CD4-positive, alpha-beta memory T cell (primary cell): ENCODE measurements at regions not wholly inside any gene's neighbourhood (a gene's known extent, or its start where the extent isn't known, plus 50 kb on each side); places are given as distances from the start of the nearest gene placed in this dataset.

Experiments
- CTCF ChIA-PET: fragments of 350-600 bp; sonication (Branson Sonifier 250); formaldehyde crosslinking; loops from one replicate; lab custom pipeline; 2021; ENCODE audit warnings: inconsistent platforms; ENCODE audit not compliant: partially characterized antibody; lab: Charles Lee
- POLR2A ChIA-PET: fragments of 350-600 bp; sonication (Branson Sonifier 250); formaldehyde crosslinking; loops from one replicate; lab custom pipeline; 2021; ENCODE audit not compliant: partially characterized antibody; lab: Charles Lee
- DNase-seq, 5 donors: peaks; one replicate each; pipeline versions ENCODE4 v3.0.0 to v3.0.0-alpha.2; 2020 to 2022; ENCODE audit warnings: mixed read lengths in 1 of 5
- H3K27ac ChIP-seq: one replicate; pipeline ENCODE4 v1.7.0; 2013; ENCODE audit warnings: low read depth, low read length
- H3K27me3 ChIP-seq: 2 replicates; pipeline ENCODE4 v1.7.0; 2013; ENCODE audit warnings: mild to moderate bottlenecking, low read length, moderate library complexity; ENCODE audit not compliant: insufficient read depth
- H3K36me3 ChIP-seq: 2 replicates; pipeline ENCODE4 v1.7.0; 2013; ENCODE audit warnings: mild to moderate bottlenecking, low read length, moderate library complexity; ENCODE audit not compliant: insufficient read depth
- H3K4me1 ChIP-seq: 2 replicates; pipeline ENCODE4 v1.7.0; 2013; ENCODE audit warnings: mild to moderate bottlenecking, low read length, moderate library complexity; ENCODE audit not compliant: insufficient read depth
- H3K4me3 ChIP-seq, 2 donors: one replicate each; pipeline ENCODE4 v1.7.0; 2013; ENCODE audit warnings: low read length in 2 of 2, mild to moderate bottlenecking in 1 of 2
- H3K9me3 ChIP-seq, 2 donors: one replicate each; pipeline ENCODE4 v1.7.0; 2013; ENCODE audit warnings: low read length in 2 of 2, control low read depth in 1 of 2; ENCODE audit not compliant: control insufficient read depth in 1 of 2
- H3K27ac Mint-ChIP-seq, 7 donors: one replicate each; pipeline ENCODE4 v1.8.0; 2020 to 2021; ENCODE audit warnings: mixed read lengths in 7 of 7, mild to moderate bottlenecking in 6 of 7, inconsistent platforms in 3 of 7, moderate library complexity in 3 of 7
- H3K27me3 Mint-ChIP-seq, 2 donors: one replicate each; pipeline ENCODE4 v1.8.0; 2020 to 2021; ENCODE audit warnings: mixed read lengths in 2 of 2
- H3K36me3 Mint-ChIP-seq, 2 donors: one replicate each; pipeline ENCODE4 v1.8.0; 2020 to 2021; ENCODE audit warnings: mixed read lengths in 2 of 2, inconsistent platforms in 1 of 2, mild to moderate bottlenecking in 1 of 2
- H3K4me1 Mint-ChIP-seq, 4 donors: one replicate each; pipeline ENCODE4 v1.8.0; 2020 to 2021; ENCODE audit warnings: mixed read lengths in 4 of 4, mild to moderate bottlenecking in 1 of 4
- H3K4me3 Mint-ChIP-seq, 8 donors: one replicate each; pipeline ENCODE4 v1.8.0; 2020 to 2021; ENCODE audit warnings: mixed read lengths in 8 of 8, mild to moderate bottlenecking in 7 of 8, moderate library complexity in 6 of 8, inconsistent platforms in 3 of 8
- H3K9me3 Mint-ChIP-seq, 8 donors: one replicate each; pipeline ENCODE4 v1.8.0; 2020 to 2021; ENCODE audit warnings: mixed read lengths in 8 of 8, mild to moderate bottlenecking in 5 of 8, inconsistent platforms in 3 of 8, moderate library complexity in 1 of 8
- intact Hi-C: fragments of 100-400 bp; cut with micrococcal nuclease; formaldehyde crosslinking; loops from one replicate; pipeline ENCODE4 v1.15.1; 2023

- H3K36me3 Mint-ChIP-seq: no peaks in the 10 kb centered on the region
- intact Hi-C loops: no loop called here
- no peak overlapping the region for H3K27ac Mint-ChIP-seq
- no peak for DNase-seq
- peaks cover 0 to 3% (median under 1%) of the 10 kb centered on the region in 8 donors for H3K9me3 Mint-ChIP-seq
- ChIA-PET POLR2A (no interaction called here), CTCF (no interaction called here)
- no peaks in the 10 kb centered on the region for H3K4me1 ChIP-seq
- H3K4me3 ChIP-seq: no peak overlapping the region
- H3K27me3 Mint-ChIP-seq: no peaks in the 10 kb centered on the region
- H3K36me3 ChIP-seq: no peaks in the 10 kb centered on the region
- H3K27ac ChIP-seq: no peak overlapping the region
- H3K9me3 ChIP-seq: no peaks in the 10 kb centered on the region
- H3K4me1 Mint-ChIP-seq: peaks cover 0 to 3% (median 0%) of the 10 kb centered on the region in 4 donors
- no peak overlapping the region for H3K4me3 Mint-ChIP-seq
- H3K27me3 ChIP-seq: no peaks in the 10 kb centered on the region
These were observed 162.8 kb downstream of the VAPA start for GRCh38 chr18:10076502-10077030.

- H3K4me1 ChIP-seq: no peaks in the 10 kb centered on the region
- H3K27me3 ChIP-seq: no peaks in the 10 kb centered on the region
- DNase-seq: no peak
- no peak overlapping the region for H3K27ac ChIP-seq
- H3K9me3 Mint-ChIP-seq: peaks cover 0 to 12% (median 10%) of the 10 kb centered on the region in 8 donors
- CTCF ChIA-PET: no interaction called here
- no peaks in the 10 kb centered on the region for H3K27me3 Mint-ChIP-seq
- H3K36me3 Mint-ChIP-seq: no peaks in the 10 kb centered on the region
- no peaks in the 10 kb centered on the region for H3K36me3 ChIP-seq
- peaks cover 0 to 3% (median 0%) of the 10 kb centered on the region in 4 donors for H3K4me1 Mint-ChIP-seq
- POLR2A ChIA-PET: no interaction called here
- no peak overlapping the region for H3K27ac Mint-ChIP-seq
- intact Hi-C loops: no loop called here
- H3K4me3 ChIP-seq: no peak overlapping the region
- H3K4me3 Mint-ChIP-seq: no peak overlapping the region
- H3K9me3 ChIP-seq: no peaks in the 10 kb centered on the region
These were observed 164.2 kb downstream of the VAPA start for GRCh38 chr18:10077986-10078385.

- Mint-ChIP-seq H3K27ac (no peak overlapping the region), H3K4me3 (no peak overlapping the region), H3K4me1 (no peaks in the 10 kb centered on the region), H3K36me3 (no peaks in the 10 kb centered on the region), H3K9me3 (peaks cover 0 to 24% (median 16%) of the 10 kb centered on the region in 8 donors), H3K27me3 (no peaks in the 10 kb centered on the region)
- Histone ChIP-seq H3K27ac (no peak overlapping the region), H3K4me3 (no peak overlapping the region), H3K36me3 (no peaks in the 10 kb centered on the region), H3K27me3 (no peaks in the 10 kb centered on the region), H3K9me3 (peaks cover 0 to 4% of the 10 kb centered on the region in 2 donors), H3K4me1 (no peaks in the 10 kb centered on the region)
- DNase-seq: no peak
- POLR2A ChIA-PET: no interaction called here
- CTCF ChIA-PET: no interaction called here
- intact Hi-C loops: no loop called here
These were observed 166.6 kb downstream of the VAPA start for GRCh38 chr18:10080372-10080771.

- peaks cover 0 to 2% of the 10 kb centered on the region in 2 donors for H3K27me3 Mint-ChIP-seq
- Histone ChIP-seq H3K27me3 (no peaks in the 10 kb centered on the region), H3K4me1 (no peaks in the 10 kb centered on the region), H3K9me3 (peaks cover 0 to 4% of the 10 kb centered on the region in 2 donors), H3K4me3 (no peak overlapping the region), H3K27ac (no peak overlapping the region), H3K36me3 (no peaks in the 10 kb centered on the region)
- H3K36me3 Mint-ChIP-seq: no peaks in the 10 kb centered on the region
- DNase-seq: no peak
- H3K4me1 Mint-ChIP-seq: no peaks in the 10 kb centered on the region
- ChIA-PET POLR2A (no interaction called here), CTCF (no interaction called here)
- intact Hi-C loops: no loop called here
- no peak overlapping the region for H3K27ac Mint-ChIP-seq
- no peak overlapping the region for H3K4me3 Mint-ChIP-seq
- peaks cover 0 to 26% (median 16%) of the 10 kb centered on the region in 8 donors for H3K9me3 Mint-ChIP-seq
These were observed 167.7 kb downstream of the VAPA start for GRCh38 chr18:10081492-10081891.

DNA sequence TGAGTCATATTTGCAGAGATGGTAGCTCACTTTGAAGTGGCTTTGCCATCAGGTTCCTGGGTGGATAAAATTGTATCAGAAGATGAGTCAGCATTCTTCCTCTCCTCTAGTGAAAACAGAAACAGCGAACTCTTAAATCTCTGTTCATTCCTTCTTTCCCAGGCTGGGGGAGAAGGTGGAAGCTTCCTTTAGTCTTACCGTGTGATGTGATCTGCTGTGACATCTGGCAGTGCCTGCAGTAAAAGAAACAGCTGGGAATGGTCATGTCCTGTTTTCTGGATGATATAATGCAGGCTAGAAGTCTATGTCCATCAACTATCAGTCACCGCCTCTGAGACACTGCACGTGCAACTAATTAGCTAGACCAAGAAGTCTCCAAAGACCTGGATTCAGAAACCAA lies 171.6 kb downstream of the VAPA start:
- H3K4me3 ChIP-seq: no peak overlapping the region
- H3K4me1 ChIP-seq: no peaks in the 10 kb centered on the region
- H3K27ac Mint-ChIP-seq: no peak overlapping the region
- ChIA-PET CTCF (no interaction called here), POLR2A (no interaction called here)
- peaks cover 0 to 24% (median 16%) of the 10 kb centered on the region in 8 donors for H3K9me3 Mint-ChIP-seq
- no peak for DNase-seq
- peaks cover 0 to 4% of the 10 kb centered on the region in 2 donors for H3K9me3 ChIP-seq
- no peaks in the 10 kb centered on the region for H3K36me3 ChIP-seq
- no peak overlapping the region for H3K4me3 Mint-ChIP-seq
- peaks cover 0 to 13% of the 10 kb centered on the region in 2 donors for H3K27me3 Mint-ChIP-seq
- H3K36me3 Mint-ChIP-seq: no peaks in the 10 kb centered on the region
- H3K27me3 ChIP-seq: no peaks in the 10 kb centered on the region
- no peaks in the 10 kb centered on the region for H3K4me1 Mint-ChIP-seq
- no peak overlapping the region for H3K27ac ChIP-seq
- intact Hi-C loops: no loop called here

DNA sequence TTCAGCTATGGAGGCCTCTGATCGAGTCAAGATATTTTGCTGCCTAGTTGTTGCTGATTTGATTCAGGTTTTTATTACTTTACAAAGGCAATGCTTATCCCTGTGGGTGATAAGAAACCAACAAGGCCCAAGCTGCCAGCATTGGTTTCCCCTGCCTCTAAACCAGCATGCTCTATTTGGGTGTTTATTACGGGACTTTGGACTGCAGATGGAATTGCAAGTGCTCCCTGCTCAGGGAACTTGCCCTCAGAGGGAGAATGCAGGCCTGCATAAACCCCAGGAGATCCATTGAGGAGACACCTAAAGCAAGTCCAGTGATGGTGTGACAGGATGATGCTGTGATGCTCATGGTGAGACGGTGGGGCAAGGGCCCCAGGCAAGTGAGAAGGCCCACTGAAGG lies 172.1 kb downstream of the VAPA start:
- Mint-ChIP-seq H3K9me3 (peaks cover 0 to 24% (median 16%) of the 10 kb centered on the region in 8 donors), H3K27me3 (peaks cover 0 to 16% of the 10 kb centered on the region in 2 donors), H3K4me1 (no peaks in the 10 kb centered on the region), H3K27ac (no peak overlapping the region), H3K36me3 (no peaks in the 10 kb centered on the region), H3K4me3 (no peak overlapping the region)
- intact Hi-C loops: no loop called here
- no peak overlapping the region for H3K4me3 ChIP-seq
- no peak for DNase-seq
- POLR2A ChIA-PET: no interaction called here
- CTCF ChIA-PET: no interaction called here
- H3K27me3 ChIP-seq: no peaks in the 10 kb centered on the region
- peaks cover 0 to 4% of the 10 kb centered on the region in 2 donors for H3K9me3 ChIP-seq
- no peaks in the 10 kb centered on the region for H3K36me3 ChIP-seq
- H3K27ac ChIP-seq: no peak overlapping the region
- H3K4me1 ChIP-seq: no peaks in the 10 kb centered on the region

GRCh38 chr18:10086458-10087210 lies 172.8 kb downstream of the VAPA start:
- no peak overlapping the region for H3K27ac Mint-ChIP-seq
- H3K36me3 Mint-ChIP-seq: no peaks in the 10 kb centered on the region
- no peaks in the 10 kb centered on the region for H3K4me1 Mint-ChIP-seq
- Histone ChIP-seq H3K36me3 (no peaks in the 10 kb centered on the region), H3K9me3 (peaks cover 0 to 4% of the 10 kb centered on the region in 2 donors), H3K4me3 (no peak overlapping the region), H3K27ac (no peak overlapping the region), H3K27me3 (no peaks in the 10 kb centered on the region), H3K4me1 (no peaks in the 10 kb centered on the region)
- no peak for DNase-seq
- peaks cover 0 to 17% of the 10 kb centered on the region in 2 donors for H3K27me3 Mint-ChIP-seq
- no peak overlapping the region for H3K4me3 Mint-ChIP-seq
- H3K9me3 Mint-ChIP-seq: peaks cover 0 to 24% (median 15%) of the 10 kb centered on the region in 8 donors
- intact Hi-C loops: no loop called here
- CTCF ChIA-PET: no interaction called here
- POLR2A ChIA-PET: no interaction called here
